WTC11 (cell line): ENCODE measurements at regions not wholly inside any gene's neighbourhood (a gene's known extent, or its start where the extent isn't known, plus 50 kb on each side); places are given as distances from the start of the nearest gene placed in this dataset.

Experiments
- ATAC-seq: fragments of 200-7000 bp; cut with Tn5 transposase; 2 replicates; pipeline ENCODE4 v1.10.0; 2021; ENCODE audit warnings: mild to moderate bottlenecking, moderate library complexity
- CTCF ChIA-PET: fragments of 300-600 bp; sonication (Branson Sonifier 250); formaldehyde crosslinking; loops from one replicate; lab custom pipeline; 2021; ENCODE audit warnings: antibody characterized with exemption; lab: Charles Lee
- POLR2A ChIA-PET: fragments of 350-600 bp; sonication (Branson Sonifier 250); formaldehyde crosslinking; loops from one replicate; lab custom pipeline; 2021; ENCODE audit warnings: antibody characterized with exemption; lab: Charles Lee
- DNase-seq: peaks from one replicate; pipeline ENCODE4 v3.0.0; 2021; ENCODE audit warnings: low spot score
- H3K27ac Mint-ChIP-seq: 2 replicates; pipeline ENCODE4 v1.8.0; 2021; ENCODE audit warnings: mixed read lengths
- H3K27me3 Mint-ChIP-seq: 2 replicates; pipeline ENCODE4 v1.8.0; 2021; ENCODE audit warnings: low read depth, mild to moderate bottlenecking, moderate library complexity, mixed read lengths
- H3K36me3 Mint-ChIP-seq: 2 replicates; pipeline ENCODE4 v1.8.0; 2021; ENCODE audit warnings: mixed read lengths
- H3K4me1 Mint-ChIP-seq: 2 replicates; pipeline ENCODE4 v1.8.0; 2022; ENCODE audit warnings: mixed read lengths
- H3K4me3 Mint-ChIP-seq: 2 replicates; pipeline ENCODE4 v1.8.0; 2021; ENCODE audit warnings: mild to moderate bottlenecking, moderate library complexity, mixed read lengths
- H3K9me3 Mint-ChIP-seq: 2 replicates; pipeline ENCODE4 v1.8.0; 2021; ENCODE audit warnings: mixed read lengths
- CREB1 ChIP-seq: sonication (generic); formaldehyde crosslinking; IDR thresholded peaks from 2 replicates; pipeline ENCODE4 v1.8.0; 2023; ENCODE audit warnings: mild to moderate bottlenecking, missing genetic modification reagents
- E2F5 ChIP-seq: sonication (generic); formaldehyde crosslinking; IDR thresholded peaks from 2 replicates; pipeline ENCODE4 v1.8.1; 2022; ENCODE audit warnings: mild to moderate bottlenecking, moderate library complexity, missing genetic modification reagents
- ELF4 ChIP-seq: sonication (generic); formaldehyde crosslinking; IDR thresholded peaks from 2 replicates; pipeline ENCODE4 v1.8.1; 2022; ENCODE audit warnings: low read depth, mild to moderate bottlenecking, moderate library complexity, missing genetic modification reagents
- FOXP4 ChIP-seq: sonication (generic); formaldehyde crosslinking; IDR thresholded peaks from 2 replicates; pipeline ENCODE4 v1.8.0; 2022; ENCODE audit warnings: mild to moderate bottlenecking, missing genetic modification reagents
- GRHL2 ChIP-seq: fragments of 250-450 bp; sonication (Bioruptor Pico); IDR thresholded peaks from 2 replicates; pipeline ENCODE4 v1.8.0; 2022; ENCODE audit warnings: mild to moderate bottlenecking, moderate library complexity; ENCODE audit not compliant: insufficient replicate concordance, severe bottlenecking
- JAZF1 ChIP-seq: fragments of 250-450 bp; sonication (Bioruptor Pico); IDR thresholded peaks from 2 replicates; pipeline ENCODE4 v1.9.0; 2021; ENCODE audit warnings: moderate library complexity, mild to moderate bottlenecking, inconsistent platforms
- JUN ChIP-seq: sonication (generic); formaldehyde crosslinking; IDR thresholded peaks from 2 replicates; pipeline ENCODE4 v1.8.0; 2023; ENCODE audit warnings: mild to moderate bottlenecking, missing genetic modification reagents
- MAX ChIP-seq: sonication (generic); formaldehyde crosslinking; IDR thresholded peaks from 2 replicates; pipeline ENCODE4 v1.8.0; 2022; ENCODE audit warnings: mild to moderate bottlenecking, missing genetic modification reagents
- NFATC4 ChIP-seq: fragments of 250-450 bp; sonication (Bioruptor Pico); IDR thresholded peaks from 2 replicates; pipeline ENCODE4 v1.9.0; 2021; ENCODE audit warnings: mild to moderate bottlenecking
- NFYB ChIP-seq: sonication (generic); formaldehyde crosslinking; conservative IDR thresholded peaks from 2 replicates; pipeline ENCODE4 v1.8.0; 2022; ENCODE audit warnings: low read depth, missing genetic modification reagents
- NR3C1 ChIP-seq: sonication (generic); formaldehyde crosslinking; conservative IDR thresholded peaks from 2 replicates; pipeline ENCODE4 v1.8.1; 2023; ENCODE audit warnings: low read depth, mild to moderate bottlenecking, missing genetic modification reagents
- OVOL2 ChIP-seq: fragments of 250-450 bp; sonication (Bioruptor Pico); IDR thresholded peaks from 2 replicates; pipeline ENCODE4 v1.9.0; 2021; ENCODE audit warnings: mild to moderate bottlenecking, borderline replicate concordance
- SP1 ChIP-seq: sonication (generic); formaldehyde crosslinking; conservative IDR thresholded peaks from 2 replicates; pipeline ENCODE4 v1.8.1; 2022; ENCODE audit warnings: missing genetic modification reagents
- TCF7 ChIP-seq: sonication (generic); formaldehyde crosslinking; IDR thresholded peaks from 2 replicates; pipeline ENCODE4 v1.8.0; 2022; ENCODE audit warnings: mild to moderate bottlenecking, low read depth, missing genetic modification reagents, moderate library complexity
- TEAD1 ChIP-seq: sonication (generic); formaldehyde crosslinking; IDR thresholded peaks from 2 replicates; pipeline ENCODE4 v1.8.0; 2022; ENCODE audit warnings: mild to moderate bottlenecking, missing genetic modification reagents
- USF1 ChIP-seq: sonication (generic); formaldehyde crosslinking; IDR thresholded peaks from 2 replicates; pipeline ENCODE4 v1.8.0; 2022; ENCODE audit warnings: mild to moderate bottlenecking, missing genetic modification reagents
- USF2 ChIP-seq: sonication (generic); formaldehyde crosslinking; IDR thresholded peaks from 2 replicates; pipeline ENCODE4 v1.8.1; 2023; ENCODE audit warnings: mild to moderate bottlenecking, missing genetic modification reagents, moderate library complexity
- ZNF317 ChIP-seq: sonication (generic); formaldehyde crosslinking; IDR thresholded peaks from 2 replicates; pipeline ENCODE4 v1.8.1; 2023; ENCODE audit warnings: low read depth, mild to moderate bottlenecking, moderate library complexity, missing genetic modification reagents, borderline replicate concordance
- ZNF396 ChIP-seq: fragments of 250-450 bp; sonication (Bioruptor Pico); IDR thresholded peaks from 2 replicates; pipeline ENCODE4 v1.8.0; 2021; ENCODE audit warnings: mild to moderate bottlenecking, moderate library complexity, borderline replicate concordance

- Mint-ChIP-seq H3K9me3 (peaks cover 24% of the 10 kb centered on the region), H3K27me3 (no peaks in the 10 kb centered on the region; the same call in 1 of the 2 replicates), H3K4me1 (peaks cover 37% of the 10 kb centered on the region), H3K4me3 (peak overlapping the region; percentile 40), H3K27ac (peak overlapping the region; percentile 99), H3K36me3 (peaks cover 27% of the 10 kb centered on the region)
- ATAC-seq = peak; percentile 79
- ChIA-PET POLR2A (no interaction called here), CTCF (no interaction called here)
- no peak for TF ChIP-seq GRHL2 (CRISPR knock-in tag)
- no peak for TF ChIP-seq CREB1 (CRISPR knock-in tag)
- peak; percentile 56; the same call in 1 of the 2 replicates for TF ChIP-seq TEAD1
- DNase-seq = no peak
Measured at GRCh38 chrX:4382273-4382672, 668.8 kb upstream of the PRKX start.

GRCh38 chrX:4380710-4381109, 667.3 kb upstream of the PRKX start:
- no peak for ATAC-seq
- no peak for DNase-seq
- ChIA-PET CTCF (no interaction called here), POLR2A (no interaction called here)
- Mint-ChIP-seq H3K27ac (peak overlapping the region; percentile 74; the same call in 1 of the 2 replicates), H3K36me3 (peaks cover 21% of the 10 kb centered on the region), H3K4me1 (peaks cover 37% of the 10 kb centered on the region), H3K9me3 (peaks cover 23% of the 10 kb centered on the region), H3K4me3 (no peak overlapping the region), H3K27me3 (no peaks in the 10 kb centered on the region; the same call in 1 of the 2 replicates)
- TF ChIP-seq SP1 (CRISPR knock-in tag) = no peak
- TF ChIP-seq JUN = no peak
- no peak for TF ChIP-seq NFYB (CRISPR knock-in tag)
- no peak for TF ChIP-seq NR3C1
- TF ChIP-seq OVOL2 (CRISPR knock-in tag) = no peak
- TF ChIP-seq USF2 (CRISPR knock-in tag) = no peak
- TF ChIP-seq JAZF1 (CRISPR knock-in tag) = no peak
- TF ChIP-seq MAX = no peak
- no peak for TF ChIP-seq TCF7 (CRISPR knock-in tag)
- TF ChIP-seq ZNF396 (CRISPR knock-in tag) = no peak

- H3K4me3 Mint-ChIP-seq = no peak overlapping the region
- H3K27ac Mint-ChIP-seq = peak overlapping the region; percentile 86
- TF ChIP-seq ELF4 (CRISPR knock-in tag) (no peak), E2F5 (no peak), FOXP4 (CRISPR knock-in tag) (no peak), NFATC4 (CRISPR knock-in tag) (no peak), USF1 (CRISPR knock-in tag) (no peak), ZNF317 (no peak)
- CTCF ChIA-PET = no interaction called here
- H3K4me1 Mint-ChIP-seq = peaks cover 34% of the 10 kb centered on the region
- H3K36me3 Mint-ChIP-seq = peaks cover 14% of the 10 kb centered on the region
- POLR2A ChIA-PET = no interaction called here
- no peak for DNase-seq
- no peaks in the 10 kb centered on the region for H3K27me3 Mint-ChIP-seq
- peaks cover 16% of the 10 kb centered on the region for H3K9me3 Mint-ChIP-seq
- ATAC-seq = no peak
Measured at GRCh38 chrX:4379071-4379470, 665.6 kb upstream of the PRKX start.
